Panc1 (cell line): ENCODE measurements at regions not wholly inside any gene's neighbourhood (a gene's known extent, or its start where the extent isn't known, plus 50 kb on each side); places are given as distances from the start of the nearest gene placed in this dataset.

Experiments used
- ATAC-seq: fragments of 200-7000 bp; cut with Tn5 transposase; 2 replicates; pipeline ENCODE4 v1.9.1; 2020; ENCODE audit warnings: mild to moderate bottlenecking, moderate library complexity
- BruUV-seq: library from RNA; stranded (reverse); fragments of 400-500 nt; replicated peaks from 2 replicates; lab custom pipeline; 2021; lab: Mats Ljungman, UMichigan
- CTCF ChIA-PET: fragments of 300-600 bp; sonication (Branson Sonifier 250); formaldehyde crosslinking; loops from one replicate; lab custom pipeline; 2022; ENCODE audit warnings: antibody characterized with exemption; lab: Charles Lee
- POLR2A ChIA-PET: fragments of 300-600 bp; sonication (Branson Sonifier 250); formaldehyde crosslinking; loops from one replicate; lab custom pipeline; 2022; ENCODE audit warnings: antibody characterized with exemption; lab: Charles Lee
- DNase-seq: peaks from one replicate; pipeline ENCODE4 v3.0.0-alpha.2; 2010; ENCODE audit warnings: low read depth, low spot score
- H3K27ac ChIP-seq: 2 replicates; pipeline ENCODE4 v1.5.1; 2011; ENCODE audit warnings: mild to moderate bottlenecking, low read length, inconsistent platforms
- H3K27me3 ChIP-seq: fragments of 200-500 bp; sonication (Bioruptor generic); 2 replicates; pipeline ENCODE4 v1.6.0; 2014; ENCODE audit warnings: low read length, inconsistent platforms; ENCODE audit not compliant: control insufficient read depth, insufficient read depth
- H3K36me3 ChIP-seq: fragments of 200-500 bp; sonication (Bioruptor generic); 2 replicates; pipeline ENCODE4 v1.5.1; 2014; ENCODE audit warnings: inconsistent platforms, mild to moderate bottlenecking, low read length, moderate library complexity; ENCODE audit not compliant: control insufficient read depth, insufficient read depth
- H3K4me1 ChIP-seq: 2 replicates; pipeline ENCODE4 v1.5.1; 2011; ENCODE audit warnings: inconsistent platforms, mild to moderate bottlenecking, low read length, moderate library complexity; ENCODE audit not compliant: control insufficient read depth, insufficient read depth
- H3K4me3 ChIP-seq, 2 experiments: 2 replicates each; pipeline ENCODE4 v1.5.1; 2011 to 2012; ENCODE audit warnings: low read depth in 2 of 2, low read length in 2 of 2, mild to moderate bottlenecking in 2 of 2, inconsistent platforms in 1 of 2, moderate library complexity in 1 of 2
- H3K9me3 ChIP-seq: fragments of 200-500 bp; sonication (Bioruptor generic); 2 replicates; pipeline ENCODE4 v1.5.1; 2014; ENCODE audit warnings: low read depth, mild to moderate bottlenecking, inconsistent platforms, low read length, moderate library complexity; ENCODE audit not compliant: control insufficient read depth, insufficient read depth
- POLR2AphosphoS5 ChIP-seq: IDR thresholded peaks from 2 replicates; pipeline ENCODE4 v1.6.1; 2012; ENCODE audit warnings: mild to moderate bottlenecking, low read depth, low read length, moderate library complexity
- REST ChIP-seq, 2 experiments: IDR thresholded peaks; 2 replicates each; pipeline ENCODE4 v1.6.1; 2011 to 2012; ENCODE audit warnings: low read depth in 2 of 2, control low read depth in 1 of 2, low read length in 1 of 2, mild to moderate bottlenecking in 1 of 2, moderate library complexity in 1 of 2; ENCODE audit not compliant: insufficient read depth in 1 of 2
- SIN3A ChIP-seq: IDR thresholded peaks from 2 replicates; pipeline ENCODE4 v1.6.1; 2012; ENCODE audit warnings: low read depth, mild to moderate bottlenecking, low read length, moderate library complexity, borderline replicate concordance; ENCODE audit not compliant: insufficient read depth
- TCF7L2 ChIP-seq: IDR thresholded peaks from 2 replicates; pipeline ENCODE4 v1.6.1; 2011; ENCODE audit warnings: mild to moderate bottlenecking, low read depth, low read length, inconsistent platforms
- in situ Hi-C: cut with HindIII; loops from 2 replicates; pipeline ENCODE4 v1.10.0; 2016; ENCODE audit warnings: low sequenced_read_pairs, low pct_unique_long_range_greater_than_20kb
- intact Hi-C: fragments of 100-400 bp; cut with micrococcal nuclease; formaldehyde crosslinking; loops from one replicate; pipeline ENCODE4 v1.10.0; 2022; ENCODE audit not compliant: unreplicated experiment
- TF ChIP-seq, protein P1 (sequence below): fragments of 450-650 bp; IDR thresholded peaks from 2 replicates; pipeline ENCODE4 v1.5.1; 2017; ENCODE audit warnings: mild to moderate bottlenecking

- no peaks in the 10 kb centered on the region for H3K4me1 ChIP-seq
- no peaks in the 10 kb centered on the region for H3K9me3 ChIP-seq
- intact Hi-C loops (no loop called here), in situ Hi-C loops (no loop called here)
- no peak for ATAC-seq
- ChIA-PET POLR2A (no interaction called here), CTCF (no interaction called here)
- BruUV-seq, result no TSS peak
- no peaks in the 10 kb centered on the region for H3K36me3 ChIP-seq
- no peak overlapping the region for H3K27ac ChIP-seq
- no peak for DNase-seq
- H3K27me3 ChIP-seq, result peaks cover 14% of the 10 kb centered on the region
- TF ChIP-seq SIN3A, result no peak
- H3K4me3 ChIP-seq, result no peak overlapping the region
Observed at GRCh38 chr17:33550261-33550660, 257.2 kb upstream of the ASIC2 start.

DNA sequence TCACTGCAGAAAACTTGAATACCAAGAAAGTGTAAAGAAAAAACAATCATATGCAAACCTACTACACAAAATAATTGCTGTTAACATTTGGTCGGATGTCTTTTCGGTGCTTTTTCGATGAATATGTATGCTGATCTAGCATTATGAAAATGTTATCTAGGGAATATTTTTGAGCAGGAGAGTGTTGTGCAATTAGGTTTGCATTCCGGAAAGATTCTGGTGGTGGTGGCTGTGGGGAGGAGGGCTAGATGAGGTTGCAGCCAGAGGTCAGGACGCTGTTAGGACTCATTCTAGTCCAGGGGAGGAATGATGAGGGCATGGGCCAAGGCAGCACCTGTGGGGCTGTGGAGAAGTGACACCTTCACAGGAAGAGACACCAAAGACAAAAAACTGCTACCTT, 258.0 kb upstream of the ASIC2 start:
- peaks cover 14% of the 10 kb centered on the region for H3K27me3 ChIP-seq
- in situ Hi-C loops, result no loop called here
- H3K36me3 ChIP-seq, result no peaks in the 10 kb centered on the region
- intact Hi-C loops, result no loop called here
- no peak for TF ChIP-seq SIN3A
- no peak for TF ChIP-seq TCF7L2
- no peak for TF ChIP-seq REST (IDR thresholded peaks at IDR 0.05; ENCODE audit: insufficient read depth in 1 of 2, low read depth in 2 of 2, low read length in 1 of 2)
- ChIA-PET POLR2A (no interaction called here), CTCF (no interaction called here)
- no peak overlapping the region for H3K27ac ChIP-seq
- no peak overlapping the region for H3K4me3 ChIP-seq
- ATAC-seq (no peak), DNase-seq (no peak)
- no peaks in the 10 kb centered on the region for H3K4me1 ChIP-seq
- no TSS peak for BruUV-seq
- H3K9me3 ChIP-seq, result no peaks in the 10 kb centered on the region

DNA sequence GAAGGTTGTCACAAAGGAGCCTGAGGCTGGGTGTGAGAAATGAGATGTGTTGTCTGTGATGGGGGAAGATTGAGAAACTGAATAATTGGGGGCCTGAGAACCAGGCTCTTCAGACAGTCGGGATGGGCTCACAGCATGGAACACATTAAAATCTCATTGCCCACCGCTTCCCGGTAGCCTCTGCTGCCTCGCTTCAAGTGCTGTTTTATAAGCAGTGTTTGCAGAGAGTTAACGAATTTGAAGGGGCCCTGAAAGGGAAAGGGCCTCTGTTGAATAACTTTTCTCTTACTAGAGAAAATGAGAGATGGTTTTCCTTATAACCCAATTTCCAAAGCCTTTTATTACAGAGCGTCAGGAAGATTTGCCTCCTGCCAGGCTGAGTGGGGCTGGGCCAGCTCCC, 258.8 kb upstream of the ASIC2 start:
- TF ChIP-seq POLR2AphosphoS5, result no peak
- TF ChIP-seq, protein P1, sequence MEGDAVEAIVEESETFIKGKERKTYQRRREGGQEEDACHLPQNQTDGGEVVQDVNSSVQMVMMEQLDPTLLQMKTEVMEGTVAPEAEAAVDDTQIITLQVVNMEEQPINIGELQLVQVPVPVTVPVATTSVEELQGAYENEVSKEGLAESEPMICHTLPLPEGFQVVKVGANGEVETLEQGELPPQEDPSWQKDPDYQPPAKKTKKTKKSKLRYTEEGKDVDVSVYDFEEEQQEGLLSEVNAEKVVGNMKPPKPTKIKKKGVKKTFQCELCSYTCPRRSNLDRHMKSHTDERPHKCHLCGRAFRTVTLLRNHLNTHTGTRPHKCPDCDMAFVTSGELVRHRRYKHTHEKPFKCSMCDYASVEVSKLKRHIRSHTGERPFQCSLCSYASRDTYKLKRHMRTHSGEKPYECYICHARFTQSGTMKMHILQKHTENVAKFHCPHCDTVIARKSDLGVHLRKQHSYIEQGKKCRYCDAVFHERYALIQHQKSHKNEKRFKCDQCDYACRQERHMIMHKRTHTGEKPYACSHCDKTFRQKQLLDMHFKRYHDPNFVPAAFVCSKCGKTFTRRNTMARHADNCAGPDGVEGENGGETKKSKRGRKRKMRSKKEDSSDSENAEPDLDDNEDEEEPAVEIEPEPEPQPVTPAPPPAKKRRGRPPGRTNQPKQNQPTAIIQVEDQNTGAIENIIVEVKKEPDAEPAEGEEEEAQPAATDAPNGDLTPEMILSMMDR, result no peak
- TF ChIP-seq REST (IDR thresholded peaks at IDR 0.05; ENCODE audit: insufficient read depth in 1 of 2, low read depth in 2 of 2, low read length in 1 of 2), result no peak
- no peak for TF ChIP-seq TCF7L2
- no peak for TF ChIP-seq SIN3A
- BruUV-seq, result no TSS peak
- in situ Hi-C loops (no loop called here), intact Hi-C loops (no loop called here)
- no peak overlapping the region for H3K27ac ChIP-seq
- H3K9me3 ChIP-seq, result no peaks in the 10 kb centered on the region
- POLR2A ChIA-PET, result no interaction called here
- H3K4me3 ChIP-seq, result no peak overlapping the region
- no peaks in the 10 kb centered on the region for H3K36me3 ChIP-seq
- no peaks in the 10 kb centered on the region for H3K4me1 ChIP-seq
- DNase-seq (no peak), ATAC-seq (no peak)
- H3K27me3 ChIP-seq, result peaks cover 14% of the 10 kb centered on the region
- CTCF ChIA-PET, result no interaction called here
